Dendritic cell treated with granulocyte-macrophage colony-stimulating factor and Interleukin-4, amounts not matched to agents 40 ng/mL and 50 ng/mL, for 4 days (primary cell): ENCODE measurements at regions not wholly inside any gene's neighbourhood (a gene's known extent, or its start where the extent isn't known, plus 50 kb on each side); places are given as distances from the start of the nearest gene placed in this dataset.

ENCODE experiments used
- H3K27ac Mint-ChIP-seq: one replicate; pipeline ENCODE4 v1.8.0; 2022; ENCODE audit warnings: mild to moderate bottlenecking, mixed read lengths
- H3K27me3 Mint-ChIP-seq: one replicate; pipeline ENCODE4 v1.8.0; 2022; ENCODE audit warnings: mild to moderate bottlenecking, mixed read lengths
- H3K36me3 Mint-ChIP-seq: one replicate; pipeline ENCODE4 v1.8.0; 2022; ENCODE audit warnings: low read depth, mixed read lengths
- H3K4me1 Mint-ChIP-seq: one replicate; pipeline ENCODE4 v1.8.0; 2022; ENCODE audit warnings: low read depth, mixed read lengths
- H3K4me3 Mint-ChIP-seq: one replicate; pipeline ENCODE4 v1.8.0; 2022; ENCODE audit warnings: mild to moderate bottlenecking, moderate library complexity, mixed read lengths
- H3K9me3 Mint-ChIP-seq: one replicate; pipeline ENCODE4 v1.8.0; 2022; ENCODE audit warnings: mixed read lengths
- intact Hi-C: fragments of 100-400 bp; cut with micrococcal nuclease; formaldehyde crosslinking; loops from one replicate; pipeline ENCODE4 v1.15.0; 2022

DNA sequence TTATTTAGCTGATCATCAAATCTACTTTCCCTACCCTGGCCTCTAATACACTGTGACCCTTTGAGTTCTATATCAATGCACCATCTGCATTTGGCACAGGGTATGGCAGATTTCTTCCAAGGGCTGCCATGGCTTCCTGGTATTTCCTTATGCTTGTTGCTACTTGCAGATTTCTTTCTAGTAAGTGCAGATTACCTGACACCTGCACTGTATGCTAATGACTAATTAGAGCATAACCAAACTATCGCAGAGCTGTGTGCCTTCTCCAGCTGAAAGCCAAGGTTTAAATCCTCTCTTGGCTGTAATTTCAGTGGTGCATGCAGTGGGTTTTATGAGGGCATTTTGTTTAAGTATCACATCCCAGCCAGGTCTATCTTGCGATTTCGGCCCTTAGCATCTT is 293.7 kb downstream of the KIF4B start:
- no peak overlapping the region for H3K4me3 Mint-ChIP-seq
- H3K36me3 Mint-ChIP-seq: no peaks in the 10 kb centered on the region

GRCh38 chr5:155308289-155308688 is 294.7 kb downstream of the KIF4B start:
- Mint-ChIP-seq H3K27ac (no peak overlapping the region), H3K36me3 (no peaks in the 10 kb centered on the region), H3K27me3 (no peaks in the 10 kb centered on the region), H3K4me1 (peaks cover 5% of the 10 kb centered on the region), H3K4me3 (no peak overlapping the region), H3K9me3 (peaks cover 9% of the 10 kb centered on the region)
- intact Hi-C loops: no loop called here

More for the DNA sequence above, 293.7 kb downstream of the KIF4B start:
- H3K4me1 Mint-ChIP-seq: peaks cover 9% of the 10 kb centered on the region
- no peaks in the 10 kb centered on the region for H3K27me3 Mint-ChIP-seq
- H3K9me3 Mint-ChIP-seq: no peaks in the 10 kb centered on the region
- intact Hi-C loops: no loop called here
- H3K27ac Mint-ChIP-seq: no peak overlapping the region

DNA sequence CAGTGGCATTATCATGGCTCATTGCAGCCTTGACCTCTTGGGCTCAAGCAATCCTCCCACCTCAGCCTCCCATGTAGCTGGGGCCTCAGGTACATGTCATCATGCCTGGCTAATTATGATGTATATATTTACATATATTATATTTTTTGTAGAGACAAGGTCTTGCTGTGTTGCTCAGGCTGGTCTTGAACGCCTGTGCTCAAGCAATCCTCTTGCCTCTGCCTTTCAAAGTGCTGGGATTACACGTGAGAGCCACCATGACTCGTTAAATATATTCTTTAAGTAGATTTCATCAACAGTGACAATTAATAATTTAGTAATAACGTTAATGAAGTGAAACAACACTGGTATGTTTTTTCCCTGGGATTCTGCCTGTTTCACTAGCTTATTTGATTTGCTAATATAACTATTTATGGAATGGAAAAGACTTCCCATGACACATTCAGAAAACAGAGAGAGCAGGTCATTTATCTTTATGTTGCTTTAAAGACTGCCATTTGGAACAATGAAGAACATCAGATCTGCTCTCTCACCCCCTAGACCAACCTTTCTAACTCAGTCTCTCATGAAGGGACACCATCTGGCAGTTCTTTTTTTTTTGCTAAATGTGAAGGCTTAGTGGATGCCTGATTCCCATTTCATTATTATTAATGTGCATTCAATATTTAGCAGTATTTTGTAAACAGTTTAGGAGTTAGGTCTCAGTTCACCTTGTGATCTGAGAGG is 295.6 kb downstream of the KIF4B start:
- Mint-ChIP-seq H3K36me3 (no peaks in the 10 kb centered on the region), H3K9me3 (peaks cover 12% of the 10 kb centered on the region), H3K4me3 (no peak overlapping the region), H3K27ac (no peak overlapping the region), H3K27me3 (no peaks in the 10 kb centered on the region), H3K4me1 (no peaks in the 10 kb centered on the region)
- intact Hi-C loops: no loop called here

GRCh38 chr5:155311721-155312120 is 298.2 kb downstream of the KIF4B start:
- no peaks in the 10 kb centered on the region for H3K4me1 Mint-ChIP-seq
- no peak overlapping the region for H3K27ac Mint-ChIP-seq
- intact Hi-C loops: no loop called here
- no peaks in the 10 kb centered on the region for H3K27me3 Mint-ChIP-seq
- no peak overlapping the region for H3K4me3 Mint-ChIP-seq
- H3K9me3 Mint-ChIP-seq: peaks cover 12% of the 10 kb centered on the region
- H3K36me3 Mint-ChIP-seq: no peaks in the 10 kb centered on the region

GRCh38 chr5:155313518-155313917 is 300.0 kb downstream of the KIF4B start:
- no peaks in the 10 kb centered on the region for H3K36me3 Mint-ChIP-seq
- H3K27me3 Mint-ChIP-seq: no peaks in the 10 kb centered on the region
- H3K4me3 Mint-ChIP-seq: no peak overlapping the region
- intact Hi-C loops: no loop called here
- no peaks in the 10 kb centered on the region for H3K4me1 Mint-ChIP-seq
- H3K9me3 Mint-ChIP-seq: peaks cover 12% of the 10 kb centered on the region
- H3K27ac Mint-ChIP-seq: no peak overlapping the region

DNA sequence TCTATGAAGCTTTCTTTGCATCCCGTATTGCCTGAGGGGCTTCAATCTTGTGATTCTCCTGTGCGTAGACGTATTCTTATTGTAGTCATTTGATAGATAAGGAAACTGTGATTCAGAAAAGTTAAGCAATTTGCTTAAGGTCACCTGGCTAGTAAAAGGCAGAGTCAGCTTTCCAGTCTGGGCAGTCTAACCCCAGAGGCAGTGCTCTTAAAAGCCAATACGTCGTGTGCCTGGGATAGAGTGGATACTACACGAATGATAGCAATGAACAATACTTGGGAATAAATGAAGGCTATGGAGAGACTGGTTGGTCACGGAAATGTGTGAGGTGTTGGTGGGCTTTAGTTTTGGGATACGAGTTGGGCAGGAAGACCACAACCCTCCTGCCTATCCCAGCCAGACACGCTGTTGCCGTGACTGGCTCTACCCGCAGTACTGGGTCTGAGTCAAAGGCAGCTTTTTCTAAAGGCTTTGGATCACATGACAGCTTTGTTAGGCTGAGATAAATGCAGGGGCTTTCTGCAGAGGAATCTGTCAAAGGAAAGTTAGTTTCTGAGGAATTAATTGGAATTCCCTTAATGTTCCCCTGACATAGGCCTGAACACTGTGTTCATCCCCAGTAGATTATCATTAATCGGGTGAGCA is 302.6 kb downstream of the KIF4B start:
- Mint-ChIP-seq H3K27ac (no peak overlapping the region), H3K36me3 (no peaks in the 10 kb centered on the region), H3K4me1 (no peaks in the 10 kb centered on the region), H3K9me3 (peaks cover 12% of the 10 kb centered on the region), H3K27me3 (no peaks in the 10 kb centered on the region), H3K4me3 (no peak overlapping the region)
- intact Hi-C loops: no loop called here

- H3K4me3 Mint-ChIP-seq: no peak overlapping the region
Observed at GRCh38 chr5:155332618-155333017, 319.1 kb downstream of the KIF4B start.

GRCh38 chr5:155342956-155343355 is 329.4 kb downstream of the KIF4B start:
- no peaks in the 10 kb centered on the region for H3K27me3 Mint-ChIP-seq
- intact Hi-C loops: no loop called here
- H3K4me1 Mint-ChIP-seq: no peaks in the 10 kb centered on the region
- no peak overlapping the region for H3K4me3 Mint-ChIP-seq
- H3K9me3 Mint-ChIP-seq: peaks cover 14% of the 10 kb centered on the region
- no peaks in the 10 kb centered on the region for H3K36me3 Mint-ChIP-seq
- H3K27ac Mint-ChIP-seq: no peak overlapping the region

More at GRCh38 chr5:155332618-155333017, 319.1 kb downstream of the KIF4B start:
- peaks cover 8% of the 10 kb centered on the region for H3K9me3 Mint-ChIP-seq
- H3K4me1 Mint-ChIP-seq: no peaks in the 10 kb centered on the region
- no peaks in the 10 kb centered on the region for H3K27me3 Mint-ChIP-seq
- intact Hi-C loops: no loop called here
- H3K27ac Mint-ChIP-seq: no peak overlapping the region
- no peaks in the 10 kb centered on the region for H3K36me3 Mint-ChIP-seq

DNA sequence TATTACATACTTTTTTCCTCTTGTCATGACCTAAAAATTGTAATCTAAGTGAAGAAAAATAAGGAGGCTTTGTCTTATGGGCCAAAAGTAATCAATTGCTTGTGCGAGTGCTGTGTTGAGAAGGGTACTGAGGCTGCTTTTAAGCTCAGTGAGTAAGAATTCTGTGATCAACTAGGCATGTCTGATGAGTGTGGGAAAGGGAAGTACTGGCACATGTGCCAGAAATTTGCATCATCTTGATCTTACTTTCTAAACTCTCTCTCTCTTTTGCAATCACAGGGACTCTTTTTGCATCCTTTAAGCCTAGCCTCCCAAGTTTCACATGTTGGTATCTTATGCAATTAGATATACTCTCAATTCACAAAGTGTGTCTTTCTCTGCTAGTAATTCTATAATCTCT is 329.9 kb downstream of the KIF4B start:
- Mint-ChIP-seq H3K36me3 (no peaks in the 10 kb centered on the region), H3K27ac (no peak overlapping the region), H3K27me3 (no peaks in the 10 kb centered on the region), H3K4me3 (no peak overlapping the region), H3K4me1 (no peaks in the 10 kb centered on the region), H3K9me3 (peaks cover 15% of the 10 kb centered on the region)
- intact Hi-C loops: no loop called here

GRCh38 chr5:155353231-155353630 is 339.7 kb downstream of the KIF4B start:
- Mint-ChIP-seq H3K36me3 (no peaks in the 10 kb centered on the region), H3K27me3 (no peaks in the 10 kb centered on the region), H3K27ac (no peak overlapping the region), H3K9me3 (peaks cover 65% of the 10 kb centered on the region), H3K4me3 (no peak overlapping the region), H3K4me1 (no peaks in the 10 kb centered on the region)
- intact Hi-C loops: no loop called here

DNA sequence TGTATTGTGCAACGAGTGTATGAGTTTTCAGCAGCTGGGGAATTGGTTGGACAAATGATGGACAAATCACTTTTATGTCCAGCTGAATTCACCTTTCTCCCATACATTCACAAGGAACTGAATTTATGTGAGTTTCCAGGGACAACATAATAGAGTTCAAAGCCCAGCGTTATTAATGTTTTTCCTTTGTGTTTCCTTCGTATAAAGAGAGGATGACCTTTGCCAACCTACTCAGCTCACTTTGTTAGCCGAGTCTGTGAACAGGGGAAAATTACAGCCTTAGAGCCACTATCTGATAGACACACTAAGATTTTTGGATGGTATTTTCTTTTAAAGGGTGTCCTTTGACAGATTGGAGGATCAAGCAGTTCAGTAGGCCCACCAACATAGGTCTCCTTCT is 352.5 kb downstream of the KIF4B start:
- Mint-ChIP-seq H3K27me3 (no peaks in the 10 kb centered on the region), H3K36me3 (no peaks in the 10 kb centered on the region), H3K9me3 (no peaks in the 10 kb centered on the region), H3K27ac (no peak overlapping the region), H3K4me3 (no peak overlapping the region), H3K4me1 (no peaks in the 10 kb centered on the region)
- intact Hi-C loops: no loop called here

- Mint-ChIP-seq H3K4me1 (no peaks in the 10 kb centered on the region), H3K4me3 (no peak overlapping the region), H3K27me3 (no peaks in the 10 kb centered on the region), H3K9me3 (no peaks in the 10 kb centered on the region), H3K36me3 (no peaks in the 10 kb centered on the region), H3K27ac (no peak overlapping the region)
- intact Hi-C loops: no loop called here
Observed at GRCh38 chr5:155367841-155368240, 354.3 kb downstream of the KIF4B start.

DNA sequence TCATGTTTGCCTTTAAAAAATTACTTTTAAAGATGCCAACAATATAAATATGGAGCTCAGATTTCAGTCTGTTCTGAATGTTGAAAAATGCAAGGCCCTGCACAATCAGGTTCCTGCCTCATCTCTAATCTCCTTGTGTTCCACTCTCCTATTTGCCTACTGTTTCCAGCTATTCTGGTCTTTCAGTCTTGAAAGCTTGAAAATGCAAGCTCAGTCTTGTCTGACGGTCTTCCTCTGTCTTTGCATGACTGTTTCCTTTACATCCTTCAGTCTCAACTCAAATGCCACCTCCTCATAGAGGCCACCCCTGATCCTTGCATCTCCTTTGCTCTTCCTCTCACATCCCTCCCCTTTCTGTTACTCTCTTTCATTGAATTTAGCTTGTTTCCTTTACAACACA is 354.9 kb downstream of the KIF4B start:
- no peak overlapping the region for H3K4me3 Mint-ChIP-seq
- H3K9me3 Mint-ChIP-seq: no peaks in the 10 kb centered on the region
- no peaks in the 10 kb centered on the region for H3K36me3 Mint-ChIP-seq
- intact Hi-C loops: no loop called here
- no peaks in the 10 kb centered on the region for H3K4me1 Mint-ChIP-seq
- no peaks in the 10 kb centered on the region for H3K27me3 Mint-ChIP-seq
- H3K27ac Mint-ChIP-seq: no peak overlapping the region

GRCh38 chr5:155380480-155380879 is 366.9 kb downstream of the KIF4B start:
- no peaks in the 10 kb centered on the region for H3K36me3 Mint-ChIP-seq
- H3K27me3 Mint-ChIP-seq: no peaks in the 10 kb centered on the region
- intact Hi-C loops: no loop called here
- no peak overlapping the region for H3K4me3 Mint-ChIP-seq
- no peak overlapping the region for H3K27ac Mint-ChIP-seq
- no peaks in the 10 kb centered on the region for H3K4me1 Mint-ChIP-seq
- H3K9me3 Mint-ChIP-seq: peaks cover 13% of the 10 kb centered on the region

DNA sequence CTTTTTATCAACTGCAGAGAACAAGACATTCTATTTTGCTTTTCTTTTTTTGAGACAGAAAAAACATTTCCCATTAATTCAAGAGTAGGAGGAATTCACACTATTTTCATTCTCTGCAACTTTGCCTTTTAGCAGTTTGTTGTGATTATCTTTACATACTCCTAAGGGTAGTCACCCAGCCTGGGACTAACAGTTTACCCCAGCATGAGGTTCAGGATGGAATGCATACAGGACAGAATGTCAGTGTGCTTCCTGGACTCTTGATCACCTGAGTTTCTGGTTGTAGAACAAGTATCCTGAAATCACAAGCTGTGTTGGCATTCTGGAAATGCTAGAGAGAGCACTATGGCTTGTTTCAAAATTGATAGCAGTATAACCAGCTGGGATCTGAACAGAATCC is 368.1 kb downstream of the KIF4B start:
- Mint-ChIP-seq H3K27me3 (no peaks in the 10 kb centered on the region), H3K4me1 (no peaks in the 10 kb centered on the region), H3K4me3 (no peak overlapping the region), H3K9me3 (peaks cover 21% of the 10 kb centered on the region), H3K27ac (no peak overlapping the region), H3K36me3 (no peaks in the 10 kb centered on the region)
- intact Hi-C loops: no loop called here
